HEK293T (cell line): ENCODE measurements at regions not wholly inside any gene's neighbourhood (a gene's known extent, or its start where the extent isn't known, plus 50 kb on each side); places are given as distances from the start of the nearest gene placed in this dataset.
"Not testable (repeated sequence)": the region's sequence is repeated elsewhere in the genome, so short reads cannot be mapped to it uniquely, and the experiment has no call there.

ENCODE experiments used
- CTCF ChIA-PET: fragments of 350-600 bp; formaldehyde crosslinking; extraction: SDS; loops from one replicate; lab custom pipeline; 2021; ENCODE audit warnings: antibody characterized with exemption, inconsistent platforms; lab: Yijun Ruan, JAX
- POLR2A ChIA-PET: fragments of 350-600 bp; formaldehyde crosslinking; extraction: SDS; loops from one replicate; lab custom pipeline; 2020; ENCODE audit warnings: antibody characterized with exemption, inconsistent platforms; lab: Yijun Ruan, JAX
- DNase-seq: peaks from one replicate; pipeline ENCODE4 v3.0.0; 2012; ENCODE audit warnings: mixed read lengths; ENCODE audit errors: extremely low spot score
- ARNT ChIP-seq: fragments of 450-650 bp; IDR thresholded peaks from 2 replicates; pipeline ENCODE4 v1.6.1; 2017; ENCODE audit warnings: mild to moderate bottlenecking
- BHLHE40 ChIP-seq: fragments of 450-650 bp; IDR thresholded peaks from 2 replicates; pipeline ENCODE4 v1.6.1; 2016; ENCODE audit warnings: mild to moderate bottlenecking, moderate library complexity, borderline replicate concordance
- CTBP1 ChIP-seq: fragments of 450-650 bp; IDR thresholded peaks from 2 replicates; pipeline ENCODE4 v1.6.1; 2016; ENCODE audit warnings: borderline replicate concordance
- ELF4 ChIP-seq: fragments of 450-650 bp; IDR thresholded peaks from 2 replicates; pipeline ENCODE4 v1.6.1; 2017; ENCODE audit warnings: antibody characterized with exemption
- FOXA1 ChIP-seq: fragments of 450-650 bp; IDR thresholded peaks from 2 replicates; pipeline ENCODE4 v1.6.1; 2016; ENCODE audit warnings: mild to moderate bottlenecking
- FOXK2 ChIP-seq: fragments of 450-650 bp; IDR thresholded peaks from 2 replicates; pipeline ENCODE4 v1.6.1; 2016; ENCODE audit warnings: mild to moderate bottlenecking
- FOXM1 ChIP-seq: fragments of 450-650 bp; IDR thresholded peaks from 2 replicates; pipeline ENCODE4 v1.6.1; 2017; ENCODE audit warnings: mild to moderate bottlenecking, borderline replicate concordance
- HDGF ChIP-seq: fragments of 450-650 bp; IDR thresholded peaks from 2 replicates; pipeline ENCODE4 v1.6.1; 2017; ENCODE audit warnings: antibody characterized with exemption, borderline replicate concordance
- L3MBTL2 ChIP-seq: fragments of 450-650 bp; conservative IDR thresholded peaks from 2 replicates; pipeline ENCODE4 v1.6.1; 2016; ENCODE audit warnings: mild to moderate bottlenecking
- LEF1 ChIP-seq: fragments of 450-650 bp; IDR thresholded peaks from 2 replicates; pipeline ENCODE4 v1.6.1; 2017; ENCODE audit warnings: mild to moderate bottlenecking, borderline replicate concordance
- NFRKB ChIP-seq: fragments of 450-650 bp; IDR thresholded peaks from 2 replicates; pipeline ENCODE4 v1.6.1; 2016; ENCODE audit warnings: mild to moderate bottlenecking, moderate library complexity
- PKNOX1 ChIP-seq: fragments of 450-650 bp; IDR thresholded peaks from 2 replicates; pipeline ENCODE4 v1.6.1; 2016
- SP1 ChIP-seq: fragments of 450-650 bp; IDR thresholded peaks from 2 replicates; pipeline ENCODE4 v1.6.1; 2017
- SUZ12 ChIP-seq: fragments of 450-650 bp; IDR thresholded peaks from 2 replicates; pipeline ENCODE4 v1.6.1; 2016; ENCODE audit warnings: mild to moderate bottlenecking
- TARDBP ChIP-seq: fragments of 450-650 bp; IDR thresholded peaks from 2 replicates; pipeline ENCODE4 v1.6.1; 2016
- ZNF384 ChIP-seq: fragments of 450-650 bp; IDR thresholded peaks from 2 replicates; pipeline ENCODE4 v1.6.1; 2016

- TF ChIP-seq FOXM1 (no peak), L3MBTL2 (no peak), PKNOX1 (no peak)
- DNase-seq, result no peak
- POLR2A ChIA-PET, result no interaction called here
- CTCF ChIA-PET, result no interaction called here
These were observed 67.7 kb upstream of the PTHLH start for GRCh38 chr12:28040246-28040645.

- POLR2A ChIA-PET, DNase-seq, CTCF ChIA-PET: not testable (repeated sequence)
These were observed 74.1 kb upstream of the PTHLH start for GRCh38 chr12:28046600-28046999.

- ChIA-PET POLR2A (no interaction called here), CTCF (interaction anchor here (1.0 kb wide), 1 partner anchor 85 kb away, joined by 11 read pairs; no protein-coding TSS in a partner anchor)
- no peak for DNase-seq
- TF ChIP-seq ZNF384 (no peak), PKNOX1 (no peak), ARNT (no peak), L3MBTL2 (no peak), CTBP1 (no peak), SUZ12 (no peak), TARDBP (no peak), FOXM1 (no peak), FOXK2 (no peak), LEF1 (no peak), BHLHE40 (no peak), NFRKB (no peak), FOXA1 (no peak), ELF4 (no peak), SP1 (no peak)
These were observed 78.1 kb upstream of the PTHLH start for GRCh38 chr12:28050606-28051005.

- ChIA-PET CTCF (interaction anchor here (0.6 to 1.0 kb wide), 3 partner anchors 16 to 86 kb away, joined by 3 to 11 read pairs (median 3); no protein-coding TSS in a partner anchor), POLR2A (no interaction called here)
- TF ChIP-seq SP1, result no peak
- no peak for TF ChIP-seq ARNT
- TF ChIP-seq L3MBTL2, result no peak
- TF ChIP-seq LEF1, result no peak
- TF ChIP-seq SUZ12, result no peak
- no peak for TF ChIP-seq CTBP1
- TF ChIP-seq ELF4, result no peak
- no peak for TF ChIP-seq BHLHE40
- no peak for TF ChIP-seq NFRKB
- no peak for TF ChIP-seq ZNF384
- no peak for TF ChIP-seq FOXM1
- TF ChIP-seq FOXA1, result no peak
- no peak for TF ChIP-seq PKNOX1
- TF ChIP-seq HDGF, result no peak
- no peak for TF ChIP-seq TARDBP
- no peak for TF ChIP-seq FOXK2
- DNase-seq, result no peak
These were observed 79.2 kb upstream of the PTHLH start for GRCh38 chr12:28051516-28052354.

GRCh38 chr12:28053564-28053963 lies 81.0 kb upstream of the PTHLH start:
- CTCF ChIA-PET, result no interaction called here

GRCh38 chr12:28054583-28054982 lies 82.0 kb upstream of the PTHLH start:
- TF ChIP-seq LEF1, result no peak
- TF ChIP-seq NFRKB, result no peak
- TF ChIP-seq HDGF, result no peak
- TF ChIP-seq L3MBTL2, result no peak
- no peak for TF ChIP-seq SUZ12
- TF ChIP-seq FOXK2, result no peak
- POLR2A ChIA-PET, result no interaction called here
- no peak for DNase-seq
- CTCF ChIA-PET, result no interaction called here

More at GRCh38 chr12:28053564-28053963, 81.0 kb upstream of the PTHLH start:
- POLR2A ChIA-PET, result no interaction called here
- no peak for DNase-seq
- TF ChIP-seq SUZ12 (no peak), ARNT (no peak), CTBP1 (no peak), HDGF (no peak), ZNF384 (no peak), BHLHE40 (no peak), FOXA1 (no peak), FOXK2 (no peak), ELF4 (no peak)
